Ecto neural progenitor cell (in vitro differentiated cells): ENCODE measurements at regions not wholly inside any gene's neighbourhood (a gene's known extent, or its start where the extent isn't known, plus 50 kb on each side); places are given as distances from the start of the nearest gene placed in this dataset.

Source experiments
- DNase-seq: peaks from one replicate; pipeline ENCODE4 v3.0.0-alpha.2; 2018; ENCODE audit warnings: low spot score

DNA sequence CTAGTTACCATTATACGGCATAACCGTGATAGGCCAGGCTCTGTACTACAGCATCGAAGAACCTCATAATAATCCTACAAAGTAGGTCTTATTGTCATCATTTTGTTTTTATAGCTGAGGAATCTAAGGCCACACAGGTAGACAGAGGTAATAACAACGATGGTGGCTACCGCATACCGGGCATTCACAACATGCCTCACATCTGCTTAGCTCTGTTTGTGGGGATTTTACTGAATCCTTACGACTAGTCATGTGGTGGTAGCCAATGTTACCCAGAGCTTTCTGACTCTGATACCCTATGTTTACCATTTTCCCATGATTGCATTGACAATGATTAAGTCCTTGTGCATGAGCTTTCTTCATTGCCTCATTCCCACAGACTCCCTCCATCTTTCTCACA, 269.4 kb downstream of the TCF7L2 start:
- DNase-seq, result no peak

- DNase-seq, result peak; percentile 41
These were observed 271.7 kb downstream of the TCF7L2 start for GRCh38 chr10:113221756-113222168.

DNA sequence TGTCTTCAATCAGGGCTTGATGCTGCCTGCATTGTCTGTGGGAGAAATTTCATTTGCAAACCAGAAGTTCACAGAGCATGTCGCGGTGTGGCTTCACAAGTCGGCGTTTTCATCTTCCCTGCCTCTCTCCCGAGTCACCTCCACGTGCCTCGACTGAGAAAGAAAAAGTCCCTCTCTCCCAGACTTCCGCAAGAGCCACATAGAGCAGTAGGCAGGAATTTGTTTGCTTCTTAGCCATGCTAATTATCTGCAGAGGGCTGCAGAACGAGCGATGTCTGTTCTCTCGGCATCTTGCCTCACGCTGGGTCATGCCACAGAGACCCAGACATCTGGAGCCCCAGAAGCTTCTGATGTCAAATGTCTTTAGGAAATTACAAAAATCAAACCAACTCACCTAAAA, 272.2 kb downstream of the TCF7L2 start:
- DNase-seq, result peak; percentile 32

DNA sequence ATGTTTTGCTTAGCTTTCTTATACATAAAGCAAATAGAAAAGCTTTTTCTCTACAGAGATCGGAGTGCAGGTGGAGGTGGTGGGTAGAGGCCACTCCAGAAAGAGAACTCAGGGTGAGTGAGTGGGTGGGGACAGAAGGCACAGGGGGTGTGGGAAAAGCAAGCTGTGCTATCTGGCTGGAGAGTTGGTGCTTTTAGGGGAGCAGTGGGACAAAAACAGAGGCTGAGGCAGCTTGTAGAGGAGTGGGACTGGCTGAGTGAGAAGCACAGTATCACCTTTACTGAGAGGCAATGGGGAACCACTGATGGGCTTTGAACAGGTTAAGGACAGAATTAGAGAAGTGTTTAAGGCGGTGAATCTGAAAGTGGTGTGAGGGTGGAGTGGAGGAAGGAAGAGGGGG, 275.3 kb downstream of the TCF7L2 start:
- DNase-seq, result peak; percentile 19

GRCh38 chr10:113225903-113226302, 275.9 kb downstream of the TCF7L2 start:
- DNase-seq, result no peak

DNA sequence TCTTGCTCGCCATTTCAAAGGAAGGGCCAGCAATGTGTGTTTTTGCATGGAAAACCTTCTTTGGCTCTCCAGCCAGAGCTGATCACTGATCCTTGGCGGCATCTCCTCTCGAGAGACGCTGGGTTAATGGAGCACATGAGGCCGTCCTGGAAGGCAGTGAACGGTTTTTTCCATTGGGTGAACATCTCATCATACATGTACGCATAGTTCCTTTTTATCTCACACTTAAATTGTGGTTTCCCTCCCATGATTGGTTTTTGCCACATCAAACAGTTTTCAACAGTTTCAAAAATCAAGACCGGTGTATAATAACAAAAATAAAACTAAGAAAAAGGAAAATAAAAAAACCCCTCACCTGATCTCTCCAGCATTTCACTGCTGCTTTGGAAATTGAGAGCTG, 276.4 kb downstream of the TCF7L2 start:
- DNase-seq, result no peak

- peak; percentile 15 for DNase-seq
These were observed 276.9 kb downstream of the TCF7L2 start for GRCh38 chr10:113226831-113227445.

GRCh38 chr10:113228530-113228929, 278.5 kb downstream of the TCF7L2 start:
- DNase-seq, result no peak

DNA sequence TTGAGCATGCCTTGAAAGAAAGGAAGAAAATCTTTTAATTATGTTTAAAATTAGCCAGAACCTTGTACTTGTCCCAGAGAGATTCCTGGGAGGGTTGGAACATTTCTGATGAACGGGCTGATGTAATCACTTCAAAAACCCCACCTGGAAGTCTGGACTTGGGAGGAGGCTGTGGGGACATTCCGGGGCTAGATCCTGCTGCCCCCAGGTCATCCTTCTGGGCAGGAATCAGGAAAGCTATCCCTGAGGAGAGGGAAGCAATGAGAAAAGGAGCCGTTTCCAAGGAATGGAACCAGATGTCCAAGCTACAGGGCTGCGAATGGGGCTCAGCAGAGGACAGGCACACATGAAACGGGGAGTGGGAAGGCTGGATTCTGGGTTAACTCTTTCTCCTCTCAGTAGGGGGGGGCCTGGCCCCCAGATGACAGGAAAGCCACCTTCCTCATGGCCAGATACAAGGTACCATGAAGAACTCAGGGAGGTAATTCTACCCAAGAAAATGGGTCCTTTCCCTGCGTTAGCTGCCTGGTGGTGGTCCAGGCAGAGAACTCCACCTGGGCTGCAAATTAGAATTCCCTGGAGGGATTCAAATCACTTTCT, 280.1 kb downstream of the TCF7L2 start:
- DNase-seq, result peak; percentile 47

GRCh38 chr10:113232928-113233511, 283.0 kb downstream of the TCF7L2 start:
- peak; percentile 19 for DNase-seq

DNA sequence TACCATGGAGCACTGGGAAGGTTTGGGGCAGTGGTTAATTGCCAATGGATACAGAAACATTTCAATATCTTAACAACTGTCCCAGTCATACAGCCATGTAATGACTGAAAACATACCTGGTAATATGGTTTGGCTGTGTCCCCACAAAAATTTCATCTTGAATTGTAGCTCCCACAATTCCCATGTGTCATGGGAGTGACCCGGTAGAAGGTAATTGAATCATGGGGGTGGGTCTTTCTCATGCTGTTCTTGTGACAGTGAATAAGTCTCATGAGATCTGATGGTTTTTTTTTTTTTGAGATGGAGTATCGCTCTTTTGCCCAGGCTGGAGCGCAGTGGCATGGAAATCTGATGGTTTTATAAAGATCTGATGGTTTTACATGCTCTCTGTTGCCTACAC, 284.4 kb downstream of the TCF7L2 start:
- DNase-seq, result no peak

GRCh38 chr10:113235508-113235907, 285.5 kb downstream of the TCF7L2 start:
- no peak for DNase-seq

- DNase-seq, result no peak
These were observed 287.0 kb downstream of the TCF7L2 start for GRCh38 chr10:113236998-113237397.

- DNase-seq, result no peak
These were observed 289.7 kb downstream of the TCF7L2 start for GRCh38 chr10:113239566-113240350.

DNA sequence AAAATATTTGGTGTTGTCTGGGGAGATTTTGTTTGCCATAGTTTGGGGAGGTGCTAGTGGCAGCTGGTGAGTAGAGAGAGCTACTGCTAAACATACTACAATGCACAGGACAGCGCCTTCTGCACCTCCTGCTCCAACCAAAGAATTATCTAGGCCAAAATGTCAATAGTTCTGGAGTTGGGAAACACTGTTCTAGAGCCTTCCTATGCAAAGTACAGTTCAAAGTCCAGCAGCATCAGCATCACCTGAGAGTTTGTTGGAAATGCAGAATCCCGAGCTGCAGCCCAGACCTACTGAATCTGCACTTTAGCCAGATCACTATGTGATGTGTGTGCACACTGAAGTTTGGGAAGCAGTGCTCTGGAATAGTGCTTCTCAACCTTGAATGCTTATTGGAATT, 290.7 kb downstream of the TCF7L2 start:
- no peak for DNase-seq

DNA sequence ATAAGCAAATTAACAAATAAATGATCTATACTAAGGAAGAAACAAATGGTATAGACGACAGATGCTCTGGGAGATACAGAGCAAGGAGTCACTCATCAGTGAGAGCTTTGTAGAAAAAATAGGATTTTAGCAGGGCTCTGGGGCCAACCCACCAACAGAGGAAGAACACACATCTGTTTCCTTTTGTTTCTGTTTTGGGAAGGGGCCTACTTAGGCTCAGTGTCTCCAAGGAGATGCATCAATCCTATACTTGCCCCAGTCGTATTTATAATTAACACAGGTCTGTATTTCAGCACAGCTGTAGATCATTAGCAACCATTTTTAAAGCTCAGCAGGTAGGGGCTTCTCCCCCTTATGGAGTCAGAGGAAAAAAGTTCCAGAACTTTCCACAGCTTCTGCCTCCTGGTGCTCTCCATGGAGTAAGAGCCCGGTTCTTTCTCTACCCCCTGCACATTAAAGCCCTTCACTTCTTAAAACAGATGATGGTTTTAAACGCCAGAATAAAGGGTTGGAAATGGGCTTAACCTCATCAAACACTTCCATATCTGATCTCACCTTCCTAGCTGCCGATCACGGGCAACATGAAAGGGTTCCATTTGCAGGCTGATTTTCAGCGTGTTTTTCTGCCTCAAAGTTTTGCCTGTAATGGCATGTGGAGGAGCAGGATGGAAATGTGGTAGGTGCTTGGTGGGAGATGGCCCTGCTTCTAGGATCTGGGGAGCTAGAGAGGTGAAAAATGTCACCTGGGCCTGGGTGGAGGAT, 291.7 kb downstream of the TCF7L2 start:
- DNase-seq, result no peak

DNA sequence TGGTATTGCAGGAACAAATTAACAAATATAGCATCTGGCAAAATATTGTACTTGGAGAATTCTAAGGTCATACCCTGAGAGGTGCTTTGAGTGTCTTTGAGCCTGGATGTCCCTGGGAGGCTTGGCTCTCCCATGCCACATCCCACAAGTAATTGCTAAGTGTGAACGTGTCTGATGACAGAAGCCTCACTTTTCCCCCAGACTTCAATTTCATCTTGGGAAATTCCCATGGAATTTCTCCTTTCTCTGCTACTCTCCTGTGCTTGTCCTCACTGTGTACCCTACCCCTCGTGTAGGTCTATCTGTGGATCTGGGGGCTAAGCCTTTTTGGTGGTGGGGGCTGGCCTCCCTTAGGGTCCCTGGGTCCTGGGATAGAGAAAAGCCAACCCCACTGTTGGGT, 293.3 kb downstream of the TCF7L2 start:
- DNase-seq, result no peak

DNA sequence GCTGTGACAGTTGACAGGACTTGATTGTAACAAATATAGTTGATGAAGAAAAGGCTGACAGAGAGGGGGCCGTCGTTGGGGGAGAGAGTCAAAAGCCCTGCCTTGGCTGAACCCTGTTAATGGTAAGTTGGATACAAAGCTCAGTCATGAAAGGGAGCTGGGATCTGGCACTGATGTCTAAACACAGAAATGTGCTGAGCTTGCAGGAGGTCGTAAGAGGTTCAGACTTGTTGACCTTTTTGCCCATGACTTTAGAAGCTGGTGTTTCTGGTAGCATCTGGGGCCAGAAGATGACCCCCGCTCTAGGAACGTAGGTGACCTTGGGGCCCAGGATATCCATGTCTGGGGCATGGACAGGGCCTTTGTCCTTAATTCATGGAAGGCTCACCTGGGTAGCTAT, 294.7 kb downstream of the TCF7L2 start:
- no peak for DNase-seq

- DNase-seq, result no peak
These were observed 295.2 kb downstream of the TCF7L2 start for GRCh38 chr10:113245286-113245685.

DNA sequence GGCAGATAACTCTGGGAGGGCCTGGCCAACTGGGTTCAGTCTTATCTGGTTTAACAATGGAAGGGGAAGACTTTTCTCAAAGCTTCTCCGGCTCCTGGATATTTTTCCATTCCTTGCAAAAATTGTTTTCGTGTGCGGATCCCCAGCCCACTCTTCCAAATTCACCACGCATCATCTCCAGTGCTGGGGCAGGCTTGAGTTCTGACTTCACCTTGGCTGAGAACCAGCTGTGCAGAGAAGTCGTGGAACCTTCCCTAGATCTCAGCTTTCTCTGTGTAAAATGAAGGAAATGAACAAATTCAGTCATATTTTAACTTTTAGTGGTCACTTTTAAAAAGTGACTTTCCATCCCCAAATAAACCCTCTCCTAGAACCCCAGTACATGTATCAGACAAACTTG, 297.0 kb downstream of the TCF7L2 start:
- DNase-seq, result no peak

- no peak for DNase-seq
These were observed 299.9 kb upstream of the HABP2 start for GRCh38 chr10:113252650-113253618.
